Hematopoietic multipotent progenitor cell treated with erythropoietin and hydrocortisone succinate and interleukin-3 and kit ligand, for 8 days (in vitro differentiated cells): ENCODE measurements at regions not wholly inside any gene's neighbourhood (a gene's known extent, or its start where the extent isn't known, plus 50 kb on each side); places are given as distances from the start of the nearest gene placed in this dataset.

ENCODE experiments used
- DNase-seq: peaks from one replicate; pipeline ENCODE4 v3.0.0-alpha.2; 2015

DNA sequence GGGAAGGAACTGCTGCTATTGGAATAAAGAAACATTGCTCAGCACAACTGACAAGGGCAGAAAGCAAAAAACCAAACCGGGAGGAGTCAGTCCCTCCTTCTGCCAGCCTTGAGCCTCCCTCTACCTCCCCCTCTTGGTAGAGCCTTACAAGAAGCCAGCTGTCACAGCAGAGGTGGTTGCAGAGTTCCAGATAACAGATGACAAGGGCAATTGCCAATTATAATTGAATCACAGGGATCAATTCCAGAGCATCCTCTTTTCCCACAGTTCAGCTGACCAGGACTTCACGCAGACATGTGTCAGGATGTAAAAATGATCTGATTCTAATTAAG lies 548.2 kb upstream of the LRRTM1 start:
- no peak for DNase-seq

DNA sequence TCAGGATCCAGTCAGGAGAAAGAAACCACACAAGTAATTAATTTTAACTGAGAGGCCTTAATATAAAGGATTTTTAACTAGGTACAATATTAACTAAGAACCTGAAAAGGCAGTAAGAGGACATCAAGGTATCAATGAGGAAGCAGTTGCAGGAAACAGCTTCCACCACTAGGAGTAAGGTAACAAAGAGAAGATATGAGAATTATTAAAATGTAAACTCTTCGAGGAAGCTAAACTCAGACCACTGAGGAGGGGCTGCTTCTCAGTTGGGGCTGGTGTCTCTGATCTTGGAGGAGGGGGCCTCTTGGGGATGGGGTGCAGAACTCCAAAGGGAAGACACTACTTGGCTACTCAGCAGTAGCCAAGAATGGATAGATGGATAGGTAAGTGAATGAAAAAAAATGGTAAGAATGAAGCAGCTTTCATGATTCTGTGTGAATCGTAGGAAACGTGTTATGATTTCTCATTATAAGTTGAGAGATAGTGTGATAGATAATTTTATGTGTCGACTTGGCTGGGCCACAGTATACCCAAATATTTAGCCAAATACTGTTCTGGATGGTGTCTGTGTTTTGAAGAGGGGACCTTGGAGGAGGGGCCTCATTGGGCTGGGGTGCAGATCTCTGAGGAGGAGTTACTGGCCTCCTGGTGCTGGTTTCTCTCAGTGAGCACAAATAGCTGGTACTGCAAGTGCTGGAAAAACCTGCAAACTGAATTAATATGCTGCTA lies 547.7 kb upstream of the LRRTM1 start:
- no peak for DNase-seq

DNA sequence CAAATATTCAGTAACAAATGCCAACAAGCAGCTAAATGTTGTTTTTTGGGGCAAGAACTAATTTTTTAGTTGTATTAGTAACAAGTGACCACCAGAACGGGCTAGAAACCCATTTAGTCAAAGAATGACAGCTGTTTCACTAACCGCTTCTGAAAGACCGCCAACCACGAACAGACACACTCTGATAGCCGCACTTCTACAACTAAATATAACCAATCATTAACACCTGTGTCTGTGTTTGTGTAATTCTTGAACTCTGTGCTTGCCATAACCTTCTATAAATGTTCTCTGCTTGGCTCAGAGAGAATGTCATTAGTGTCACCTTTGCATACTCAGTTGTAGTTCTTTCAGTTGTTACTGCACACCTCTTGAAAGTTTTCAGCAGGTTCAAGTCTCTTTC lies 526.3 kb upstream of the LRRTM1 start:
- DNase-seq = no peak

DNA sequence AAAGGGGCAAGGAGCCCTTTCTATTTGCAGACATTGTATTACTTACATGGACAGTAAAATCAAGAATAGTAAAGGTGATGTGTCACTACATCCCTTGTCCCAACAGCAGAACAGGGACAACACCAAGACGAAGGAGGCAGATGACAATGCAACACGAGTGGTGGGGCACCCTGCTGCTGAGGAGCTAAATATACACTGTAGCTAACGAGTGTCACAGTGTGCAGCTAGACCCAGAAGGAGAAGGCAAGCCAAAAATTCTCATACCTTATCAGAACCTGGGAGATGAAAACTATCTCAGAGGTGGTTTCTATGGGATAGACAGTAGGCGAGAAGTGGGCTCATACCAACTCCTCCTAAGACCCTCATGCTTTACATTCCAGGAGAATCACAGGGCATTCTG lies 518.4 kb upstream of the LRRTM1 start:
- no peak for DNase-seq

DNA sequence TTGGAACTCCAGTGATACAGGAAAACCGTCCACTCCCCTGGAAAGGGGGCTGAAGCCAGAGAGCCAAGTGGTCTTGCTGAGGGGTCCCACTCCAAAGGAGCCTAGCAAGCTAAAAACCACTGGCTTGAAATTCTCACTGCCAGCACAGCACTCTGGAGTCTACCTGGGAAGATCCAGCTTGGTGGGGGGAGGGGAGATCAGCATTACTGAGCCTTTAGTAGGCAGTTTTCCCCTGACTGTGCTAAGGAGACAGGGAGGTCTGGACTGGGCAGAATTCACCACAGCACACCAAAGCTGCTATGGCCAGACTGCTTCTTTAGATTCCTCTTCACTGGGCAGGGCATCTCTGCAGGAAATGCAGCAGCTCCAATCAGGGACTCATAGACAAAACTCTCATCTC lies 510.7 kb upstream of the LRRTM1 start:
- no peak for DNase-seq

DNA sequence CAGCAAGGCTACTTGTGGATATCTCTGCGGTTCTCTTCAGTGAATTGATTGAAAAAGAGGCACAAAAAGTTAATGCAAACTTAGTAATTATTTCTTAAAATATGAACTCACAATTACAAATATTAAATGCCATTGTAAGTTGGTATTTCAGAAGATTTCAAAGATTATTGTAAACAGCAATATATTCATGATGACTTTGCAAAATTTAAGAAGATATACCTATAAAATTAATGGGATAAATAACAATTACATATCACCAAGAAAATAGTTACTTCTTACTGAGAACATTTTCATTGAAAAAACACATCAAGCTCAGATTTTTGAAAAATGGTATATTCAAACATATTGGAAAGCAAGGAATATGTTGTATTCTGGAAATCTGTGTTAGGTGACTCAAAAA lies 482.0 kb upstream of the LRRTM1 start:
- no peak for DNase-seq

DNA sequence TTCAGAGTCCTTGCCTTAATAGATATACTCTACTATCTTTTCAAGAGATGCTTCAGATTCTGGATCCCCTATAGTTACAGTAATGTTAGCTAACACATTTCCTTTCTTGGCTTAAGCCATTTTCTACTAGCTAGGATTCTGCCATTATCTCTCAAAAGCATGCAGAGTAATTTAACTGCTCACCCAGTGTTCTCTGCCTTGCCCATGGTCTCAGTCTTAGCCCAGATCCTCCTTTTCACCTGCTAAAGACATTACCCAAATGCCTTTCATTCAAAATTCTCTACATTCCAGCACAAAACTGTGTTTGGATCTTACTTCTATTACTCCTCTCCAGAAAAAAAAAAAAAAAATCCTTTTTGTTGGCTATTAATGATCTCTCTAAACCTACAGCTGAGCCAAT lies 474.2 kb upstream of the LRRTM1 start:
- no peak for DNase-seq

DNA sequence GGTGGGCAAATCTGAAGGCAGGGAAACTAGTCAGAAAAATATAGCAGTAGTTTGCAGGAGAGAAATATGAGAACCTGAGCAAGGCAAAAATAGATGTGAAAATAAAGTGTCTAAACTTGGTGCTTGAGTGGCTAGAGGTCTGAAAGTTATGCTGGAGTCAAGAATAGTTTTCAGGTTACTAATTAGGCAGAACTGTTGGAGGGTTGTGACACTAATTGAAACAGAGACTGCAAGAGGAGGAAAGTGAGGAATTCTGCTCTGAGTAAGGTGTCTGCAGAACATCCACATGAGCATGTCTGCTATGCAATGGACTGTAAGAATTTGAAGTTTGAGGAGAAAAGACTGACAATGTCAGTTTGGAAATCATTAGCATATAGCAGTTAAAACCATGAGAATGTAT lies 444.0 kb upstream of the LRRTM1 start:
- no peak for DNase-seq

DNA sequence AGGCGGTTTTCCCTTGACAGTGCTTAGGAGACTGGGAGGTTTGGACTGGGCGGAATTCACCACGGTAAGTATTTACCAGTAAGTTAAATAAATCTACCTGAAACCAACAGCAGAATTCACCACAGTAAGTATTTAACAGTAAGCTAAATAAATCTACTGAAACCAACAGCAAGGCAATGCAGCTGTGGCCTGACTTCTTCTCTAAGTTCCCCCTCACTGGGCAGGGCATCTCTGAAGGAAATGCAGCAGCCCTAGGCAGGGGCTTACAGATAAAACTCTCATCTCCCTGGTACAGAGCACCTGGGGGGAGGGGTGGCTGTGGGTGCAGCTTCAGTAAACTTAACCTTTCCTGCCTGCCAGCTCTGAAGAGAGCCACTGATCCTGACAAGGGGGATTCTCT lies 432.5 kb upstream of the LRRTM1 start:
- DNase-seq = no peak

DNA sequence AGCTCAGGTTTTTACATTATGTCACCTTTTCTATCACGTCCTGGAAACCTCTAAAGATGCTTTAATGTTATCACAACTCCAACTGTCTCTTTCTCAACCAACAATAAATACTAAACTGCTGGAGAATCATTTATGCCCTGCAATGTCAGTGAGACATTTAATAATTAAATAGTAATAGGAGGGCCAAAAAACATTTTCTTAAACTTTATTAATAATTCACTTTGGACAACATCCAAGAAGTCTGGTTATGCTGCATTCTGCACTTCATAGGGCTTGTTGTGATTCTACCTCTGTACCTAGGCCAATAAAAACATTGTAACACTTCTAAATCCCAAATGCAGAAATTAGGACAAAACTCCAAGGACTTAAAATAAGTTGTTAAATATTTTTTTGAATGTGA lies 420.4 kb upstream of the LRRTM1 start:
- DNase-seq = no peak

DNA sequence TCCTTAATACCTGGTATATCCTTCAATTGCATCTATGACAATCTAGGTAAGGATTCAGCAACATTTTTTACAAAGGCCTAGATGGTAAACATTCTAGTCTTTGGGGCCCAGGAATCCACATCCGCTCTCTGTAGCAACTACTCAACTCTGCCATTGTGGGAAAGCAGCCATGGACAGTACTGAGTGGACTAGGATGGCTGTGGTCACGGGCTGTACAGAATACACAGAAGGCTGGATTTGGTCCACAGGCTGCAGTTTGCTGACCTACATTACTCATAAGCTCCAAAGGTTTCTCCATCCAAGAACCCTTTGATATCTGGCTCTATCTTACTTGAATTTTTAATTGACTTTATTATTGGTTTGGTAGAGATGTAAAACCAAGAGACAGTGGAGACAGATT lies 418.3 kb upstream of the LRRTM1 start:
- no peak for DNase-seq

DNA sequence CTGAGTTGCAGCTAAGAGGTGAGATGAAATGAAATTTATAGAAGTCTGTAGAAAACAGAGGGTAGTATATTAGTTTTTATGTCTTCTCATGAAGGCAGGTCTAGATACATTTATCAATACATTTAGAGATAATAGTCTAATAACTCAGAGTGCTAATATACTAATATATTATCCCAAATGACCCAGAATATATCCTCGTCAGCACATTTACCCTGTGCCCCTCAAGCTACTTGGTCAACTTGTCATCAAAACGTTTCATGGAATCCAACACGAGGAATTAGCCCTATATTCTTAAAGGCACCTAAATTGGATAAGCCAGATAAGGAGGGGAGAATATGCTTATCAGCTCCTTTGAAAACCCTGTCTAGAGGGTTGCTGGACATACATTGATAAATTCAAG lies 415.1 kb upstream of the LRRTM1 start:
- DNase-seq = no peak

DNA sequence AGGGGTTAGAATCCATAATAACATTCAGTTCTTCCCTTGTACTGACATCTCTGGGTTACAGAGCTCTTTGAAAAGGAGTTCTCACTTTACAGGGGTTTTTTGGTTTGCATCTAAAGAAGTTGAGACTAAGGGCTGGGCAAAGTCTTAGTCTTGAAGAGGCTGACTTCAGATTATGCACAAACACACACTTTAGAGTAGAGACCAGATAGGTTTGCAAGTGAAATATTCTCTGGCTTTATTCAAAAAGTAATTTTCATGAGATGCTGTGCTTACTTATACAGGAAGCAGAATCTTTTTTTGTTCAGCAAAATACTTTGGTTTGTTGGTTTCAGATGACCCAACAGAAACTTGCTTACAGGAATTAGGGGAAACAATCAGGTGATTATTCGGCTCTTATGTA lies 410.9 kb upstream of the LRRTM1 start:
- no peak for DNase-seq

DNA sequence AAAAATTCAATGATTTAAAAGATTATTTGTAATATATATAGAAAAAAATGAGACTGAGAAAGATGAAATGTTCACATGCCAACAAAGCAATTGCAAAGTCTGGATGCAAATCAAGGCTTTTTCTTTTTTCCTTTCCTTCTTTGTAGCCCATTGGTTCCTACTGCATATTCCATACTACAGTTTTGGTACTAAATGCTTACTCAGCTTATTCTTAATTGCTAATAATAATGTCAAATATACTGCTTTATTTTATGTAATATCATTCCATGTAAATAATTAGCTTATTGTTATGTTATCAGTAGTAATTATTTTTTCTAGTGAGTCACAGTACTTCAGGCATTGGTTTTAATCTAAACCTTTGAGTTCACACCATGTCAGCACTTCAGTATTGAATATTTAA lies 407.4 kb upstream of the LRRTM1 start:
- no peak for DNase-seq

DNA sequence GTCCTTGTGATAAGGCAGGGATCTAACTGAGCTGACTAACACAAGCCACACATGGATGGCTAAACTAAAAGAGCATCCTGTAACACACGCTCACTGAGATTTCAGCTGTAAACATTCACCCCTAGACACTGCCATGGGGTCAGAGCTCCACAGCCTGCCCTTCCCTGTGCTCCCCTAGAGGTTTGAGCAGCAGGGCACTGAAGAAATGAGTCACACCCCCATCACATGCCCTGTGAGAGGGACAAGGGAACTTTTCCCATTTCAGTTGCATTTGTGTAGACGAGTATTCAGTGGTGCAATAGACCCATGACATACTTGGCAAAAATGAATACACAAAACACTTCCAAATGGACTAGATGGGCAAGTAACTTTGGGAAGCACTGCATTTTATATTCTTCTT lies 402.4 kb upstream of the LRRTM1 start:
- DNase-seq = no peak

DNA sequence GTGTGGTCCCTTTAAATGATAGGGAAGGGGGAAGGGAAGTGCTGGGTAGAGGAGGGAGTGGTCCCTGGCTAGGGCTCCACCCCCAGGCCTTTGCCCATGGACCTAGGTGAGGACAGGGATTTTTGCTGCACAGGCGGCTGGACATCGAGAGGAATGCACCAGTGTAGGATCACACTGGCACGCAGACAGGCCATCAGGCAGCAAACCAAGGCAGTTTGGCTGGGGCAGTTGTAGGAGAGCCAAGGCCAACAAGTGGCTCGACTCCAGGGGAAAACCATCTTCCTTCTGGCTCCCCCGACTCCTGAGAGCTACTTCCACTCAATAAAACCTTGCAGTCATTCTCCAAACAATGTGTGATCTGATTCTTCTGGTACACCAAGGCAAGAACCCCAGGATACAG lies 402.0 kb upstream of the LRRTM1 start:
- no peak for DNase-seq

DNA sequence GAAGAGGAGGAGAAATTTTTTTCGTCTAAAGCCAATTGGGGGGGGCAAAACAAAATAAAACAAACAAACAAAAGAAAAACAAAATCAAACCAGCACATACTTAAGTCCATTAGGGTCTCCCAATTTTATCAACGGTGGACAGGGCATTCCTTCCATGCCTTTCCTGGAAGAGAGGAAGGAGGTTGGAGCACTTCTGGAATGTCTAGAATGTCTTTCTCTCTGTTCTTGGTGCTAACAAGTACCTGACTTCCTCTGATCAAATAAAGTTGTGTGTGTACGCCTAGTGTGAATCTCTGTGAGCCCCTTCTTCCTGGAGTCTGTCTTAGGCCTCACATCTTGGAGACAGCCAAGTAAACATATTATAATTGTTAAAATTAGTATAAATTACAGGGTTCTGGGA lies 399.0 kb upstream of the LRRTM1 start:
- DNase-seq = no peak

DNA sequence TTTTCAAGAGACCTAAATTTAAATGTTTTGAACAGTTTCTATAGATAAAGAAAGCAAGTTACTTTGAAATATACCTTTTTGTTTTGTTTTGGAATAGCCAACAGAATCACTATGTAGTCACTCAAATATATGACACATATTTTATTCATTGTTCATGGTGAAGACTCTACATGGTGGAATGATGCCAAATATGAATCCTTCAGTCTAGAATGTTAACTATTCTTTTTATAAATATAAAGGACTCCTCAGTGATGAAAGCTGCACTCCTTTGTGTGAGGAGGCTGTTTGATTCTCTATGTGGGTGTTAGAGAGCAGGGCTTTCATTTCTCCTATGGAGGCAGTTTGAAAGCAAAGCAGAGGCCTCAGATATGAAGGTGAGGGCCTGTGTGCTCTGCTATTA lies 396.4 kb upstream of the LRRTM1 start:
- DNase-seq = no peak
